HCEC 1CT (cell line): ENCODE measurements at regions not wholly inside any gene's neighbourhood (a gene's known extent, or its start where the extent isn't known, plus 50 kb on each side); places are given as distances from the start of the nearest gene placed in this dataset.

Experiments used
- DNase-seq: peaks from one replicate; pipeline ENCODE4 v3.0.0-alpha.2; 2017

DNA sequence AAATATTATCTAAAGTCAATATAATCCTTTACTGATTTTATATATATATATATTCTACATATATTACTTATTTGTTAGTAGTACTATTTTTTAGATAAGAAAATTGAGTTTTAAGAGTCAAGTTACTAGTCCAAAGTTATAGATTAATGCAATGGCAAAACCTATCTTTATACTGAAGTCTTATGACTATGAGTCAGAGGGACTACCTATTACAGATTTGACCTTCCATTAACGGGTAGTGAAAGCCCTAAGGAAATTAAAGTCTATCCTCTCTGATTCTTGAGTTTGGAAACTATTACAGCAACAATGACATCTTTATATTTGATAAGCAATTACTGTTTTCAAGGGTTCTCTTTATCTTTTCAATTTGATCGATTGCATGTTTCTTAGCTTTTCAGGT is 315.8 kb downstream of the CASP12 start:
- no peak for DNase-seq

DNA sequence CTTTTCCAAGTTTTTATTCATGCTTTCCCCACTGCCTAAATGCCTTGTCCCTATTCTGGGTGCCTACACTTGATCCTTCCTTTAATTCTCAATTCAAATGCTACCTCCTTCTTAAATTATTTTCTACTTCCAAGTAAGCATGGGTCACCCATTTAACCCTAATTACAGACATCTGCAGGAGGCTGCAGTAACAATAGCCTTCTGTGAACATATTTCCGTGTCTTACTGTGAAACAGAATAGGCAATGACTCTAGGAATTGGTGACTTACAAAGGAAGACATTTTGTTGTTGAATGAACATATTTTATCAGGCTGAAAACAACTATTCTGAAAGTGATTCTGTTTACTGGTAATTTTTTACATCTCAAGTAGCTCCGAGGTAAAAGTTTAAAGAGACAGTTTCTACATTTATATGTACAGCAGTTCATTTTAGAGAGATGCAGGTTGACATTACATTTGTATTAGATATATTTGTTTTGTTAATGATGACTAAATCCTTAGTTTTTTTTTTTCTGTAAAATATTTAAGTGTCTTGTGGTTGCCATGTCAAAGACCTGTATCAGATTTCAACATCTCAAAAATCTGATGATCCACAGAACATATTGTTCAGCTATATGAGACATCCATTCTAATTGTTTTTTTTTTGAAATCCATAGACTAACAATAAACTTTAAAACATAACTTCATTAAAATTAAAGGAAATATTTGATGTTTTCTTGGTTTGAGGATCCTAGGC is 316.8 kb downstream of the CASP12 start:
- DNase-seq = peak; percentile 68

DNA sequence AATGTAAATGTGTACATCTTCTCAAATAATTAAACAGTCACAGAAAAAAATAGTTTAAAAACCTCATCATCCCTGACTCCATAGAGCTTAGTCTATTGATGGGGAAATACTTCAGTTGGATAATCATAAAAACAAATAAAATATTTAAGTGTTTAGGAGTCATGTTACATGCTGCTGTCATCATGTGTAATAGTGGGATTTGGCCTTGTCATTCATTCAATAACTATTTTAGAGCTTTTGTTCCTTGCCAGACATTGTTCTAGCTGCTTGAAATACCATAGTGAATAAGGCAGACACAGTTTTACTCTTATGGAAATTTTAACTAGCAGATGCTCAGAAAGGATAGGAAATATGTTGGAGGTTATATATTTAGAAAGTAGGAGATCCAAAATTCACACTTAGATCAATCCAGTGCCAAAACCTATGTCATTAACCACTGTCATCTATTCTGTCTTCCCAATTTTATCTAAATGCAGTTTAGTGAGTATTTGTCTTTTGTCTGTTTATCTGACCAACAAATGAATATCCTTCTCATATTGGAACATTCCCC is 324.7 kb downstream of the CASP12 start:
- peak; percentile 90 for DNase-seq

DNA sequence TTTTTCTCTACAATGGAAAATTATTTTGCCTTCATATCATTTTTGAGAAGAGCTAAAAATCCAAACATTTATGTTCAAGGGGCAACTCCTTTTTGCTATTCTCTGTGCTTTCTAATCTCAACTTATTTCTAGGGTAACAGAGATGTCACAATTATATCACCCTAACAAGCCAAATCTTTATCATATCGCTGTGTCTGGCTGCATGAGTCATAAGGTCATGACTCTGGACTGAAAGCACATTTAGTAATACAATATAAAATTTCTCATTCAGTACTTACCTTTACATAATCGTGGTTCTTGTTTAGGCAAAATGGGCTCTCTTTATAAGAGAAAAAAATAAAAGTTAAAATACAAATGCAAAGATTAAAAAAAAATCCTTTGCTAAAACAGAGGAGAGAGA is 326.0 kb downstream of the CASP12 start:
- DNase-seq = peak; percentile 51

DNA sequence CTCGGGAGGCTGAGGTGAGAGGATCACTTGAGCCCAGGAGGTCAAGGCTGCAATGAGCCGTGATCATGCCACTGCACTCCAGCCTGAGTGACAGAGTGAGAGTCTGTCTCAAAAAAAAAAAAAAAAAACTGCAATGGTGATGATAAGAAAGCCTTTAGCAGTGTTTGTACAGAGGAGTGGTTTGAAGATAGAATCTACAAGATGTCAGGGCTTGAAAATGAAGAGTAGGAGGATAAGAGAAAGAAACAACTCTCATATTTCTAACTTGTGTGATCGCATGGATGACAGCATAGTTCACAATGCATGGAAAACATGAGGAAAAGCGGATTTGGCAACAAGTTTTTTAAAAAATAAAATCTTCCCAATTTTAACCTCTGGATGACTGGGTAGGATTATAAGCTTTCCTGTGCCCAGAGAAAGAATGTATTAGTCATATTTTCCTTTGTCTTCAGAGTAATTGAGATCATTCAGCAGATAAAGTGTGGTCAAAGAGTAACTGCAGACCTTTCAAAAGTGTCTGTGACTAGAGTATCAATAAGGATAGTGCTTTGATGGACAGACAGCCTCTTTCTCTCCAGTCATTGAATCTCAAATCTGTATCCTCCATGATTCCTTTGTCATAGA is 328.1 kb downstream of the CASP12 start:
- peak; percentile 79 for DNase-seq

DNA sequence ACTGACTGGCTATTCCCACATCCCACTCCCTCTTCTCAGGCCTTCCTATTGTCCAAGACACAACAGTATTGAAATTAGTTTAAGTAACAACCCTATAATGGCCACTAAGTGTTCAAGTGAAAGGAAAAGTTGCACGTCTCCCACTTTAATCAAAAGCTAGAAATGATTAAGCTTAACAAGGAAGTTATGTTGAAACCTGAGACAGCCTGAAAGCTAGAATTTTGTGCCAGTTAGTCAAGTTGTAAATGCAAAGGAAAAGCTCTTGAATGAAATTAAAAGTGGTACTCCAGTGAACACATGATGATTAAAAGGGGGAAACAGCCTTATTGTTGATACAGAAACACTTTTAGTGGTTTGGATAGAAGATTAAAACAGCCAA is 332.7 kb downstream of the CASP12 start:
- no peak for DNase-seq

DNA sequence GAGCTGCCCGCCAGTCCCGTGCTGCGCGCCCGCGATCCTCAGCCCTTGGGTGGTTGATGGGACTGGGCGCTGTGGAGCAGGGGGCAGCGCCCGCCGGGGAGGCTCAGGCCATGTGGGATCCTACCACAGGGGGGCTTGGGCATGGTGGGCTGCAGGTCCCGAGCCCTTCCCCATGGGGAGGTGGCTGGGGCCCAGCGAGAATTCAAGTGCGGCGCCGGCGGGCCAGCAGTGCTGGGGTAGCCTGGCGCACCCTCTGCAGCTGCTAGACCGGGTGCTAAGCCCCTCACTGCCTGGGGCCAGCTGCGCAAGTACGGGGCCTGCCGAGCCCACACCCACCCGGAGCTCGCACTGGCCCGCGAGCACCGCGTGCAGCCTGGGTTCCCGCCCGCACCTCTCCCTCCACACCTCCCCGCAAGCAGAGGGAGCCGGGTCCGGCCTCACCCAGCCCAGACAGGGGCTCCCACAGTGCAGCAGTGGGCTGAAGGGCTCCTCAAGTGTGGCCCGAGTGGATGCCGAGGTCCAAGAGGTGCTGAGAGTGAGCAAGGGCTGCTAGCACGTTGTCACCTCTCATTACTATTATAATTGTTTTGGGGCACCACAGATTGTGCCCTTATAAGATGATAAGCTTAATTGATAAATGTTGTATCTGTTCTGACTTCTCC is 333.2 kb downstream of the CASP12 start:
- no peak for DNase-seq

DNA sequence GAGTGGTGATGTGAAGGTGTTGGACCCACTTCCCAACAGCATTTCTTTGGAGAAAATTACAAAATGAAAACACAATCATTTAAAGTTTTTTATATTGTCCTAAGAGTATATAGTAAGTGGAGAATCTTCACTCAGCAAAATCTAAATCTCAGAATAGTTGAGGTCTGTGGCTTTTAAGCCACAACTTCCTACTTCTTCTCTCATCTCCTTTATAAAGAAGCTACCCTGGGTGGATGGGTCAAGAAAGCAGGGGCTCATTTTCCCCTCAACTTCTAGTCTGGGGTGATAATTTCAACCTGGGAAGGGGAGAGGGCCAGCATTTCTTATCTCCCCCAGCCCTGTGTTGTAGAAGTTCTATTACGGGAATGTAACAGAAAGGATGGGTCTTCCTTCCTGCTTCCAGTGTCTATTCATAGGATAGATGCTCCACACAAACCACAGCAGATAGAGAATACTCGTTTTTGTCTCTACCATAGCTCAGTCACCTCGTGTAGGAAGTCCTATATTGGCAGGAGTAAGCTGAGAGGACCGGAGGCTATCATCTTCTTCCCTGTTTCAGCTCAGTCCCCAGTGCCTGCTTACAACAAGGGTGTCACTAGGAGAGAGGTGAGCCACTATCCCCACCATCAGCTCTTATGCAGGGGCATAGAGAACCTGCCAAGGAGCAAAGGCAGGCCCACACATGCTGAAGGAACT is 341.5 kb downstream of the CASP12 start:
- DNase-seq = no peak

DNA sequence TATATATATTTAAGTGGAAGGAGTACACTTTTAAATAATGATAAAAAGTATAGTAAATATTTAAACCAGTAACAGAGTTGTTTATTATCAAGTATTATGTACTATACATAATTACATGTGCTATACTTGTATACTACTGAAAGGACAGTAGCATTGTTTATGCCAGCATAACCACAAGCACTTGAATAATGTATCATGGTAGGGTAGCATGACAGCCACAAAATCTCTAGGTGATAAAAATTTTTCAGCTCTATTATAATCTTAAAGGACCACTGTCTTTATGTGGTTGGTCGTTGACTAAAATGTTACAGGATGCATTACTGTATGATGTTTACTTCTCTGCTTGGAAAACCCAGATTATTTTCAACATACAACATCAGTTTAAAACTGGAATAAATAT is 349.2 kb downstream of the CASP12 start:
- DNase-seq = no peak

DNA sequence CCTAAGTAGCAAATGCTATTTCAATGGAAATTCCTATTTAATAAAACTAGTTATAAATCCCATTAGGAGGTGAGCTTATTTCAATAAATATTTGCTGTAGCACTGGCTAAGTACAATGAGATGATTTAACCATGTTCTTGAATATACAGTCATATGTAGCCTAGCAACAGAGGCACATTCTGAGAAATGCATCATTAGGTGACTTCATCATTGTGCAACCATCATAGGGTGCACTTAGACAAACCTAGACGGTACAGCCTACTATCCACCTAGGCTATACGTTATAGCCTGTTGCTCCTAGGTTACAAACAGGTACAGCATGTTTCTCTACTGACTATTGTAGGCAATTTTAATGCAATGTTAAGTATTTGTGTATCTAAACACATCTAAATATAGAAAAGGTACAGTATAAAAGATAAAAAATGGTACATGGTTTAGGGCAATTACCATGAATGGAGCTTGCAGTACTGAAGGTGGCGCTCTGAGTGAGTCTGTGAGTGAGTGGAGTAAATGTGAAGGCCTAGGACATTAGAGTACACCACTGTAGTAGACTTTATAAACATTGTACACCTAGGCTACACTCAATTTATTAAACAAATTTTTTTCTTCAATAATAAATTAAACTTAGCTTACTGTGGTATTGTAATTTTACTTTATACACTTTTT is 350.1 kb downstream of the CASP12 start:
- peak; percentile 28 for DNase-seq

DNA sequence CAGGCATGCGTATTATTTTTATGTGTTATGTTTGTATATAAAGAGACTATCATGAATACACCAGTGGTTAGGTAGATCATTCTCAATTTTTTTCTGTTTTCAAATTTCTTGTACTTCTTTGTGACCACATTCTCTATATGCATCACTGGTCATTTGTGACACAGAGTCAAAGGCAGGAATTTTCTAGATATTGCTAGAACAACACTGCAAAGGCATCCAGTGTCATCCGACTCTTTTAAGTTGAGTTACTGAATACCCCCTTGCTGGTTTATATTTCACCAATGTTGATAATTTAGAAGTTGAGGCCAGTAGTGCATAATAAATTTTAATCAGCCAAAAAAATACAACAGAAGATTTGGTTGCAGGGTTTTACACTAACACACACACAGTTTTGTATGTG is 351.8 kb downstream of the CASP12 start:
- DNase-seq = no peak

DNA sequence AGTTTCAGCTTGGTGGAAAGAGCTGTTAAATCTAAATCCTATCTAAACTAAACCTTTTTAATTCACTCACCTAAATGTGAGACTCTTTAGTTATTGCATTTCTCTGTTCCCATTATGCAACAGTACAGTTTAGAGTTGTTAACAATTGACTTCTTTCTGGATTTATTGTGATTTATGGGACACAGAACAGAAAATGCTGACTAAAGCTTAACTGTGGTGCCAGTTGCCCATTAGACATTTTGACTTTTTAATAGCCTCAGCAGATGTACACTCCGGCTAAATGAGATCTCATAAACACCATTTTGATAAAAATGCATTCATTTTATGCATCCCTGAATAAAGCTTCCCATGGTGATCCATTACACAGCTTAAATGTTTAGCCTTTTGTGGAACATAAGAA is 356.6 kb downstream of the CASP12 start:
- DNase-seq = no peak

DNA sequence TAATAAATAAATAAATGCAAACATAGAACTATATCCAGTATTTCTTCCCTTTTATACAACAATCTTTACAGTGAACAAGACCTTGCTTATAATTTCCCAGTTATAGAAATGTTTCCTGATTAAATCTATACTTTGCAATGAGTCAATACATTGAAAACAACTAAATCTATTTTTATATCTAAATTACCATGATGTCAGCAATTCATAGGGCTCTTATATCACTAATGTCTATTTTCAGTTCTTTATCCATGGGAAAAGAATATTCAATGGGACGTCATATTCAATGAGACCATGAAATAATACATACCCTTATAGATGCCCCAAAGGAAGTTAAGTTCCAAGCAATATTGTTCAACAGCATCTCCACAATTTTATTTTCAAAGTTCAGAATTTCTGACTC is 359.9 kb downstream of the CASP12 start:
- DNase-seq = no peak

DNA sequence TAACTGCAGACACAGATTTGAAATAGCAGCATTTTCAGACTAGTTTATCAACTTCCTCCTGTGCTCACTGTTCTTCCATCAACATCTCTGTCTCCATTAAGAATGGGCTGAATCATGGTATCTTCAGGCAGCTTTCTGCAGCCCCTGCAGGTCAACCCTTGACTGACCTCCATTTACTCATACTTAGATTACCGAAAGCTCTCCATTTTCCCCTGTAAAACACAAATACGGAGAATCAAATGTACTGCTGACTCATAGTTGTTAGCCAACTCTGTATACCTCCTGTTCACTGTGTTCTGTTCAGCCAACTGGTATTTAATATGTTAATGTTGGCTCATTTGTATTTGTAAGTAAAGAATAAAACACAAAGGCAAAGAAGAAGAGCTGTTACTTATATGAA is 364.0 kb downstream of the CASP12 start:
- peak; percentile 74 for DNase-seq

DNA sequence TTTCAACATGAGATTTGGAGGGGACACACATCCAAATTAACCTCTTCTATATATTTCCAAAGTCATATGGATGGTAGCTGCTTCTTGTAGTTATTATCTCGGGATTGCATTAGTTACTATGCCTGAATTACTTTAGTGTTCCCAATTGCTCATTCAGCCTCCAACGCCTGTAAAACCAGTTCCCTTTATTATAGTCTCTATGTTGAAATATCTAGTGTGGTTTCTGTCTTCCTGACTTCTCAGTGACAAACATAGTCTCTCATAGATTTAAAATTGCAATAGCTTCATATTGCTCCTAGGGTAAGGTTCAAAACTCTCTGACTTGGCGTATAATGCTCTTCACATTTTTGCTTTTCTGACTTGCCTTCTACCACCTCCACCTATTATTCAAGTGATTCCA is 366.4 kb downstream of the CASP12 start:
- no peak for DNase-seq

DNA sequence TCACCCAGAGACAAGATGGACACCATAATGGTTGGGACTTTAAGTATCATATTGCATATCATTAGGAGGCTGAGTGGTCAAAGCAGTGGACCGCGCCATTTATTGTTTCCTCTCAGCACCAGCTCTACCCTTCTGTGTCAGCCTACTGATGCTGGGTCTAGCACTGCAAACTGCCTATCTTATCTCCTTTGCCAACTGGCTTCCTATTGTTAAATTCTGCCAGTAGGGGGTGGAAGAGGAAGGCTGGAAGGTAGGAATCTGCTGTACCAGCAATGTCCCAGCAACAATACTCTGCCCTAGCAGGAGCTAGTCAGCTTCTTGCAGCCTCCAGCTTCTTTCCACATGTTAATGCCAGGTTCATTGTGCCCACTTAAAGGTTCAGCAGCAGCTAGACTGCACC is 367.1 kb upstream of the PDGFD start:
- DNase-seq = peak; percentile 24

DNA sequence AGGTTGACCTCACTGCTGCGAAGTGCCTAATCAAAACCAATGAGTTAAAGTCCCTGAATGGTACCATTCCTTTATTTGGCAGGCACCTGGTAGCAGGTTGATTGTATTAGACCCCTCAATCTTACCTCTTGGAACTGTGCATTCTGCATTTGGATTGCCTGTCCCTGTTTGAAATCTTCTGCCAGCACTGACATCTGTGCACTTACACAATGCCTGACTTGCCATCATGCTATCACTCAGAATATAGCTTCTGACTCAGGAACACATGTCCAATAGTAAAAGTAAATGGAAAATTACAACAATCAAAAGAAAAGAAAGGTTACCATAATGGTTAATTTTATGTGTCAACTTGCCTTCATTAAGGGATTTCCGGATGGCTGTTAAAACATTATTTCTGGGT is 366.0 kb upstream of the PDGFD start:
- peak; percentile 31 for DNase-seq

DNA sequence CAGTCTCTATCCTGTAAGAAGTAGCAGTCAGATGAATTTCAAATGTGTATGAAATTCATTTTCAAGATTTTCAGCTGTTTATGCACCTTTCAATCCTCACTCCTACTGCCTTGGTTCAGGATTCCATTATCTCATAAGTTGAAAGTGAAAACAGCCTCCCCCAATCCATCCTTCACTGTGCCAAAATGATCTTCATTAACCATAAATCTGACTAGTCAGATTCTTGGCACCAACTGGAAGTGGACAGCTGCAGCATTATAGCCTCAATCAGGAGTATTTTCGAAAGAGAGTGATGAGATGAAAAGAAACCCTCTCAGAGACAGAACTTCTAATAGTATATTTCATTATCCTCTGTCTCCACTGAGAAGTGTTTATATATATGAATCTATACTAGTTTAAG is 365.3 kb upstream of the PDGFD start:
- DNase-seq = no peak

DNA sequence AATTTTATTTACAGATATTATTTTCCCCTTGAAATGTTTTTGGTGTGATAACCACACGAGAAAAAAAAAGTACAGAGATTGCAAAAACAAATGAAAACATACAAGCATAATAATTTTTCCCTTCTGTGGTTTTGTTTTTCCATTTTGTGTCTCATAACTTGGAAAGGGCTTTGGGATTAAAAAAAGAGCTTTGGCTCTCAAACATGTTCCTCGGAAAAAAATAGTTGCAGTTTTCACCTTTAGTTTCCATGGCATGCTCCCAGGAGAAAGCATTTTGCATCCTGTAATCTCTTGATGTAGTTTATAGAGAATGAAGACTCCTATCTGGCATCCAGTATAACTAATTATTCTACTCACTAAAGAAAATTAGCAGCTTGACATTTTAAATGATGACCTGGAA is 362.1 kb upstream of the PDGFD start:
- DNase-seq = no peak

DNA sequence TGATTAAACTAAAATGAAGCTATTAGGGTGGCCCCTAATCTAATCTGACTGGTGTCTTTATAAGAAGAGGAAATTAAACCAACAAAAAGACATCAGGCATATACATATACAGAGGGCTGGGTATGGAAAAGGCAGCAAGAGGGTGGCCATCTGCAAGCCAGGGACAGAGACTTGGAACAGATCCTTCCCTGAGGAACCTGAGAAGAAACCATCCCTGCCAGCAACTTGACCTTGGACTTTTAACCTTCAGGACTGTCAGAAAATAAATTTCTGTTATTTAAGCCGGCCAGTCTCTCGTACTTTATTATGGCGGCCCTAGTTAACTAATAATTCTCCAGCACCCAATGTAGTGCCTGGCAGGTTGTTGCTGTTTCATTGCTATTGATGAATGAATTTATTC is 361.5 kb upstream of the PDGFD start:
- no peak for DNase-seq

DNA sequence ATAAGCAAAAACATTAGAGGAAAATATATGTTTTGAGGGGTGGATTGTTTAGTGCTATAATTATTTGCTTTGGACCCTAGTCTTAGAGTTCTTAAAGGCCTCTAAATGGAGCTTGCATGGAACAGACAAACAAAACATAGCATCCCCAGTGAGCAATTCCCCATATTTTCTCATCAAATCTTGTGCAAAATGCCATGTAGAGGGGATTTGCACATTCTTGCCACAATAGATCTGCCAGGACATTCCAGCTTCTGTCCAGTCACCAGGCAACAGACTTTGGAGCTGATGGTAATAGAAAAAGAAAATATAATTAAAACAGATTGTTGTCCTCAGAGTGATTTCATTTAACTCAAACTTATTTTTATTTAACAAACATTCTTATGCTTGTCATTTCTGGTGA is 360.3 kb upstream of the PDGFD start:
- no peak for DNase-seq

DNA sequence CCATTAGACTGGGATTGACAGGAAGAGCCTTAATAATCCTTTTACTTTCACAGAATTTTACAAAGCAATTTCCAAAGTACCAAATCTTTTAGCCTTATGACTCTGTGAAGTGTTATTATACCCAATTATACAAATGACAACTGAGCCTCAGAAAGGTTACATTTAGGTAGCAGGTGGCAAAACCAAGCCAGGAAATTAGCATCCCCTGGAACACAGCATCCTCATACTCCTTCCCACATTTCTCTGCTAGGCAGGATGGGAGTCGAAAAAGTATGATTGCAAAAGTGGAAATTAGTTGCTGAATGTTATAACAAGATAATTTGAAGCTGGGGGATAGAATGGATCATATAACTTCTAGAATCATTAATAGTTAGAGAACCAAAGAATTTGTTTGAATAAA is 359.7 kb upstream of the PDGFD start:
- no peak for DNase-seq

DNA sequence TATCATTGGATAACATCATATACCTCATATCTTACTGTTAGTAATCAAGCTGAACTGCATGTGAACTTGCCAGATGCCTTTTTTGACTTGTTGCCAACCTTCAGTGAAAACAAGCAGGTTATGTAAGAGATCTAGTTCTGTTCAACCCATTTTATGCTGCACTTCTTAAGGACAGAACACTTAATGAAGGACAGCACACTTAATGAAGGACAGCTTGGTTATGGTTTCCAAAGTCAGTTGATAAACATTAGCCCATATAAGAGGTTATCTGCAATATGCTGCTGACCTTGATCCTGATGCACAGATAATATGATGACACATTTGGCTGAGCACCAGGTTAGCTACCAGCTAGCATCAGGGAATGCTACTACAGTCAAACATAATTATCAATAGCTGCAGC is 358.7 kb upstream of the PDGFD start:
- no peak for DNase-seq
